MCF 10A (cell line): ENCODE measurements at regions not wholly inside any gene's neighbourhood (a gene's known extent, or its start where the extent isn't known, plus 50 kb on each side); places are given as distances from the start of the nearest gene placed in this dataset.

Source experiments
- BruUV-seq: library from RNA; stranded (reverse); fragments of 400-500 nt; replicated peaks from 2 replicates; lab custom pipeline; 2021; lab: Mats Ljungman, UMichigan
- CTCF ChIA-PET: fragments of 300-600 bp; sonication (Branson Sonifier 250); formaldehyde crosslinking; extraction: SDS; loops from one replicate; lab custom pipeline; 2021; ENCODE audit warnings: antibody characterized with exemption, inconsistent platforms; lab: Yijun Ruan, JAX
- POLR2A ChIA-PET: fragments of 300-600, 350-650 bp; sonication (Branson Sonifier 250); formaldehyde crosslinking; extraction: SDS; loops from one replicate; lab custom pipeline; 2020; ENCODE audit warnings: antibody characterized with exemption, inconsistent platforms; lab: Yijun Ruan, JAX
- DNase-seq: peaks from one replicate; pipeline ENCODE4 v3.0.0-alpha.2; 2018; ENCODE audit not compliant: unreplicated experiment
- H3K27ac Mint-ChIP-seq: one replicate; pipeline ENCODE4 v1.8.0; 2022; ENCODE audit warnings: mild to moderate bottlenecking, low read depth, mixed read lengths; ENCODE audit not compliant: unreplicated experiment
- H3K27me3 Mint-ChIP-seq: one replicate; pipeline ENCODE4 v1.8.0; 2022; ENCODE audit warnings: mixed read lengths; ENCODE audit not compliant: insufficient read depth, unreplicated experiment
- H3K36me3 Mint-ChIP-seq: one replicate; pipeline ENCODE4 v1.8.0; 2022; ENCODE audit warnings: mild to moderate bottlenecking, moderate library complexity, mixed read lengths; ENCODE audit not compliant: insufficient read depth, unreplicated experiment
- H3K4me1 Mint-ChIP-seq: one replicate; pipeline ENCODE4 v1.8.0; 2022; ENCODE audit warnings: mixed read lengths; ENCODE audit not compliant: insufficient read depth, unreplicated experiment
- H3K4me3 Mint-ChIP-seq: one replicate; pipeline ENCODE4 v1.8.0; 2022; ENCODE audit warnings: mild to moderate bottlenecking, moderate library complexity, mixed read lengths; ENCODE audit not compliant: unreplicated experiment
- H3K9me3 Mint-ChIP-seq: one replicate; pipeline ENCODE4 v1.8.0; 2022; ENCODE audit warnings: mixed read lengths; ENCODE audit not compliant: unreplicated experiment
- intact Hi-C: fragments of 100-400 bp; cut with micrococcal nuclease; formaldehyde crosslinking; loops from 2 replicates; pipeline ENCODE4 v1.14.1; 2022
- TF ChIP-seq, protein P1 (sequence below): fragments of 200-600 bp; IDR thresholded peaks from one replicate; pipeline ENCODE4 v1.8.0; 2022; ENCODE audit warnings: antibody characterized with exemption, mild to moderate bottlenecking; ENCODE audit not compliant: unreplicated experiment

DNA sequence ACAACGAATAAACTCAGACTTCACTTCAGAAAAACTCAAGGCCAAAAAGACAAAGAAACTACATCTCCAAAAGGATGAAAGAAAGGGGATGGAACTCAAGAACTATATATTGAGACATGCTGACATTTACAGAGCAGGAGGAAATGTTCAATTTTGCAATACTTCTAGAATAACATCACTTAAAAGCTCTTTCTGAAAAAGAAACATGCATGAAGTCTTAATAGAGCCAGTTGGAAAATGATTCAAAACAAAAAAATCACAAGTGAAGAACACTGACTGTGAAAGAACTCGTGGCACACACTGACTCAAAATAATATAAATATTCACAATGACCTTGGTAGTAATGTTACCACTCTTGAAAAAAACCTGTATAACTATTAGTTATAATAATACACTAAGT is 267.8 kb upstream of the NREP start:
- POLR2A ChIA-PET, result interaction anchor here (1.4 kb wide), 1 partner anchor 21 kb away, joined by 4 read pairs; no protein-coding TSS in a partner anchor
- CTCF ChIA-PET, result interaction anchor here (0.7 kb wide), 1 partner anchor 11 kb away, joined by 4 read pairs; no protein-coding TSS in a partner anchor
- Mint-ChIP-seq H3K9me3 (no peaks in the 10 kb centered on the region), H3K4me3 (no peak overlapping the region), H3K36me3 (no peaks in the 10 kb centered on the region), H3K27me3 (no peaks in the 10 kb centered on the region), H3K27ac (no peak overlapping the region), H3K4me1 (no peaks in the 10 kb centered on the region)
- TF ChIP-seq, protein P1, sequence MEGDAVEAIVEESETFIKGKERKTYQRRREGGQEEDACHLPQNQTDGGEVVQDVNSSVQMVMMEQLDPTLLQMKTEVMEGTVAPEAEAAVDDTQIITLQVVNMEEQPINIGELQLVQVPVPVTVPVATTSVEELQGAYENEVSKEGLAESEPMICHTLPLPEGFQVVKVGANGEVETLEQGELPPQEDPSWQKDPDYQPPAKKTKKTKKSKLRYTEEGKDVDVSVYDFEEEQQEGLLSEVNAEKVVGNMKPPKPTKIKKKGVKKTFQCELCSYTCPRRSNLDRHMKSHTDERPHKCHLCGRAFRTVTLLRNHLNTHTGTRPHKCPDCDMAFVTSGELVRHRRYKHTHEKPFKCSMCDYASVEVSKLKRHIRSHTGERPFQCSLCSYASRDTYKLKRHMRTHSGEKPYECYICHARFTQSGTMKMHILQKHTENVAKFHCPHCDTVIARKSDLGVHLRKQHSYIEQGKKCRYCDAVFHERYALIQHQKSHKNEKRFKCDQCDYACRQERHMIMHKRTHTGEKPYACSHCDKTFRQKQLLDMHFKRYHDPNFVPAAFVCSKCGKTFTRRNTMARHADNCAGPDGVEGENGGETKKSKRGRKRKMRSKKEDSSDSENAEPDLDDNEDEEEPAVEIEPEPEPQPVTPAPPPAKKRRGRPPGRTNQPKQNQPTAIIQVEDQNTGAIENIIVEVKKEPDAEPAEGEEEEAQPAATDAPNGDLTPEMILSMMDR, result no peak
- intact Hi-C loops, result no loop called here
- BruUV-seq, result no TSS peak
- no peak for DNase-seq

DNA sequence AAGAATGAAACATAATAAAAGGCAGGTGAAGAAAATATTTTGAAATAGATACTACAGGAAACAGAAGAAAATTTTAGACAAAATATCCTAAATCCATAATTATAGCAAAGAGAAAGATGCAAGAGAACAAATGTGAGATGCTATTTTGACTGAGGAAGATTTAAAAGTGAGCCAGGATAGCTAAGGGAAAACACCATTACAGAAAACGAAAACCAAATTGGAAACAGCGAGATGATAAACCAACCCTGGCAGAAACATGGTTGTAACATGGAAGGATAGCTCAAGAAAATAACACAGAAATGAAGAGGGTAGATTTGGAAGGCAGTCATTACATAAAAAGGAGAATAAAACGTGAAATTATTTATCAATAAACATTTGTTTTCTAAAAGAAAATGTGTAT is 267.2 kb upstream of the NREP start:
- Mint-ChIP-seq H3K4me1 (no peaks in the 10 kb centered on the region), H3K36me3 (no peaks in the 10 kb centered on the region), H3K27ac (no peak overlapping the region), H3K9me3 (no peaks in the 10 kb centered on the region), H3K4me3 (no peak overlapping the region), H3K27me3 (no peaks in the 10 kb centered on the region)
- POLR2A ChIA-PET, result interaction anchor here (1.0 to 1.4 kb wide), 2 partner anchors 20 to 22 kb away, joined by 3 to 4 read pairs; no protein-coding TSS in a partner anchor
- DNase-seq, result no peak
- CTCF ChIA-PET, result interaction anchor here (0.6 kb wide), 2 partner anchors 269 to 413 kb away, joined by 3 to 7 read pairs; no protein-coding TSS in a partner anchor
- BruUV-seq, result no TSS peak
- intact Hi-C loops, result no loop called here
- TF ChIP-seq, protein P1, result no peak

DNA sequence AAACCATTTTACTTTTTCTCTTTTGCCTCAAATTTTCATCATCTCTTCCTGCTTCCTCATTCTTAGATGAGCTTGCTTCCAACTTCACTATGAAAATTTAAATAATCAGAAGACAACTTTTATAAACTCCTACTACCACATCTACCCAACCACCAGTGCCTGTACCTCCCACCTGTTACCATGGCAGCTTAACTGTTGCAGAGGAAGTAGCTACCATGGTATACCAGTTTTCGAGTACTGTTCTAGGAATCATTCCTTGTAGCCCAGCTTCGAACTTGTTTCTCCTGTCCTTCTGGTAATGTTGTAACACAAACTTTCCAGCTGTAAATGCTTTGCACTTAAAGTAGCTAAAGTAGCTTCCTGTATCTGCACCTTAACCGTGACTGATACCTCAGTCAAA is 266.8 kb upstream of the NREP start:
- no peaks in the 10 kb centered on the region for H3K9me3 Mint-ChIP-seq
- DNase-seq, result no peak
- BruUV-seq, result no TSS peak
- H3K4me1 Mint-ChIP-seq, result no peaks in the 10 kb centered on the region
- ChIA-PET CTCF (interaction anchor here (0.6 kb wide), 2 partner anchors 268 to 414 kb away, joined by 3 to 7 read pairs; no protein-coding TSS in a partner anchor), POLR2A (interaction anchor here (1.0 to 1.4 kb wide), 2 partner anchors 19 to 22 kb away, joined by 3 to 4 read pairs; no protein-coding TSS in a partner anchor)
- H3K27me3 Mint-ChIP-seq, result no peaks in the 10 kb centered on the region
- H3K36me3 Mint-ChIP-seq, result no peaks in the 10 kb centered on the region
- no peak overlapping the region for H3K4me3 Mint-ChIP-seq
- no peak overlapping the region for H3K27ac Mint-ChIP-seq
- TF ChIP-seq, protein P1, result no peak
- intact Hi-C loops, result no loop called here

DNA sequence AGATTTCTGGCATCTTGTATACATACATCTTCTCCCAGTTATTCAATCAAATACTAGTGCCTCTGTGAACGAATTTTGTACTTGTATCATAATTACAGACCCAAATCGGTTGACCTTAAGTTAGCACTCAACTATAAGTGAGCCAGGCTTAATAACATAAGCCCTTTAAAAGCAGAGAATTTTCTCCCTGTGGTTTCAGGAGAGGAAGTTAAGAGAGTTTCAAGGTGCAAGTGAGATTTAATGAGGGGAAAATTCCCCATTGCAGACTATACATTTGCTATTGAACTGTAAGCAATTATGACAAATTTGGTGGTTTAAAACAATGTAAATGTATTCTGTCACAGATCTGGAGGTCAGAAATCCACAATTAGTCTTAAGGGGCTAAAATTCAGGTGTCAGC is 261.9 kb upstream of the NREP start:
- Mint-ChIP-seq H3K27ac (no peak overlapping the region), H3K4me1 (peaks cover 6% of the 10 kb centered on the region), H3K4me3 (no peak overlapping the region), H3K27me3 (no peaks in the 10 kb centered on the region), H3K36me3 (no peaks in the 10 kb centered on the region), H3K9me3 (no peaks in the 10 kb centered on the region)
- intact Hi-C loops, result no loop called here
- BruUV-seq, result no TSS peak
- TF ChIP-seq, protein P1, result no peak
- CTCF ChIA-PET, result no interaction called here
- POLR2A ChIA-PET, result no interaction called here
- no peak for DNase-seq
